ENCODE measurements at regions not wholly inside any gene's neighbourhood (a gene's known extent, or its start where the extent isn't known, plus 50 kb on each side); places are given as distances from the start of the nearest gene placed in this dataset.

DNA sequence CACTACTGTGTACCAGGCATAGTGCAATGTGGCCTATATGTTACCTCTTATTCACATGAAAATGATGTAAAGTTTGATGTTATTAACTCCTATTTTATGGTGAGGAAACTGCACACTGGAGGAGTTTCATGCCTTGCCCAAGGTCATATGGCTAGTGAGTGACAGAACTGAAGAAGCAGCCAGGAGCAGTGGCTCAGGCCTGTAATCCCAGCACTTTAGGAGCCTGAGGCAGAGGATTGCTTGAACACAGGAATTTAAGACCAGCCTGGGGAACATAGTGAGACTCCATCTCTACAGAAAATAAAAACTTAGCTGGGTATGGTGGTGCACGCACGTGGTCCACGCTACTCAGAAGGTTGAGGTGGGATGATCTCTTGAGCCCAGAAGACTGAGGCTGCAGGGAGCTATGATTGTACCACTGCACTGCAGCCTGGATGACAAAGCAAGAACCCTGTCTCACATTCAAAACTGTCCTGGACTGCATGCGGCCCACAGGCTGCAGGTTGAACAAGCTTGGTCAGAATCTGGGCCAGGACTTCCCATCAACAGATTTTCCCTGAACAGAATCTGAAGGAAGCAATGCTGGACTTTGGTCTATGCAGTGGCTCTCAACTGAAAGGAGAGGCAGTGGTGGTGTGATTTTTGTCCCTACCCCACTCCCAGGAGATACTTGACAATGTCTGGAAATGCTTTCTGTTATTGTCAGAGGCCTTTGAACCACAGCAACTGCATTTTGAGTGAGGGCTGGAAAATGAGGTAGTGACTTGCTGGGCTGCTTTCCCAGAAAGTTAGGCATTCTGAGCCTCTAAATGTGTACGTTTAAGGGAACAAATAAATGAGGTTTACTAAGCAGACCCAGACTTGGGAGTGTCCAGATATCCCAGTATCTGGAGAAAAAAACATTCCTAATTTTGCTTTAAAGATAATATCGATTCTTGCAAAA is 479.5 kb downstream of the TMEM114 start:
- TF ChIP-seq, protein P1, sequence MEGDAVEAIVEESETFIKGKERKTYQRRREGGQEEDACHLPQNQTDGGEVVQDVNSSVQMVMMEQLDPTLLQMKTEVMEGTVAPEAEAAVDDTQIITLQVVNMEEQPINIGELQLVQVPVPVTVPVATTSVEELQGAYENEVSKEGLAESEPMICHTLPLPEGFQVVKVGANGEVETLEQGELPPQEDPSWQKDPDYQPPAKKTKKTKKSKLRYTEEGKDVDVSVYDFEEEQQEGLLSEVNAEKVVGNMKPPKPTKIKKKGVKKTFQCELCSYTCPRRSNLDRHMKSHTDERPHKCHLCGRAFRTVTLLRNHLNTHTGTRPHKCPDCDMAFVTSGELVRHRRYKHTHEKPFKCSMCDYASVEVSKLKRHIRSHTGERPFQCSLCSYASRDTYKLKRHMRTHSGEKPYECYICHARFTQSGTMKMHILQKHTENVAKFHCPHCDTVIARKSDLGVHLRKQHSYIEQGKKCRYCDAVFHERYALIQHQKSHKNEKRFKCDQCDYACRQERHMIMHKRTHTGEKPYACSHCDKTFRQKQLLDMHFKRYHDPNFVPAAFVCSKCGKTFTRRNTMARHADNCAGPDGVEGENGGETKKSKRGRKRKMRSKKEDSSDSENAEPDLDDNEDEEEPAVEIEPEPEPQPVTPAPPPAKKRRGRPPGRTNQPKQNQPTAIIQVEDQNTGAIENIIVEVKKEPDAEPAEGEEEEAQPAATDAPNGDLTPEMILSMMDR (IDR thresholded peaks at IDR 0.05; ENCODE audit: insufficient read depth, low read length, missing control alignments) = no peak
- ChIA-PET CTCF (no interaction called here), POLR2A (no interaction called here)
- H3K4me3 ChIP-seq (ENCODE audit: low read depth, low read length) = no peak overlapping the region
- no peak for DNase-seq (ENCODE audit: low read depth, low spot score)

DNA sequence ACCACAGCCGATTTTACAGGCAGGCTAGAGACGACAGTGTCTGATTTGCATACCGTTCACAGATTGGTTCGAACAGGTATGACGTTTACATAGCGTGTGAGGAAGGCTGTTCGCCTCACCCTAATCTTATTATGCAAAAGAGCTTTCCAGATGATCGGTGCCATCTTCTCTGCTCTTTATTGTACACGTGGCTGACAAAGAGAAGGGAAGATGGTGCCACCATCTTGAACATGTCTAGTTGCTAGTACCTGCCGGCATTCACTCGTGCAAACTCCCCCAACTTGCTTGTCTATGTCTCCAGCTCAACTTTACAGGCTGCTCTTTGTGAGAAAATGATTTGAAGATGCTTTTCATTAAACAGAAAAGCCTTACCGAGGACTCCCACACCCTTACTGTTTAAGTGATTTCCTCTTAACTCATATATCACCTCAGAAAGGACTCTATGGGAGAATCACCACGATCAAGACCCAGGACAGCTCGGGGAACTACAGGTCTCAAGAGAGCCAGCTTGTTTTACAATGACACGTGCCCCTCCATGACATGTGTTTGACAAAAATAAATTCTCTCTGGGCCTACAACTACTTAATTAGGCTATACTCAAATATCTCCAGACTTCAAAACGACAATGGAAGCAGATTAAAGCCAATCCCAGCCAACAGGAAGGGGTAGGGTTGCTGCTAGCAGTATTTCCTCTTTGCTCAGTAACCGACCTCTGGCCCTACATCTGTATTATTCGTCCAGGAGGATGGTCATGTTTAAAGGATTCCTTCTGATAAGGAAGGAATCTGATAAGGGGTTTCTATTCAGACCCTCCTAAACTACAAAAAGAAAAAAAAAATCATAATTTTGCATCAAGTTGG is 480.6 kb downstream of the TMEM114 start:
- CTCF ChIA-PET = no interaction called here
- no peak for DNase-seq (ENCODE audit: low read depth, low spot score)
- TF ChIP-seq, protein P1 (IDR thresholded peaks at IDR 0.05; ENCODE audit: insufficient read depth, low read length, missing control alignments) = no peak
- H3K4me3 ChIP-seq (ENCODE audit: low read depth, low read length) = no peak overlapping the region
- POLR2A ChIA-PET = no interaction called here

DNA sequence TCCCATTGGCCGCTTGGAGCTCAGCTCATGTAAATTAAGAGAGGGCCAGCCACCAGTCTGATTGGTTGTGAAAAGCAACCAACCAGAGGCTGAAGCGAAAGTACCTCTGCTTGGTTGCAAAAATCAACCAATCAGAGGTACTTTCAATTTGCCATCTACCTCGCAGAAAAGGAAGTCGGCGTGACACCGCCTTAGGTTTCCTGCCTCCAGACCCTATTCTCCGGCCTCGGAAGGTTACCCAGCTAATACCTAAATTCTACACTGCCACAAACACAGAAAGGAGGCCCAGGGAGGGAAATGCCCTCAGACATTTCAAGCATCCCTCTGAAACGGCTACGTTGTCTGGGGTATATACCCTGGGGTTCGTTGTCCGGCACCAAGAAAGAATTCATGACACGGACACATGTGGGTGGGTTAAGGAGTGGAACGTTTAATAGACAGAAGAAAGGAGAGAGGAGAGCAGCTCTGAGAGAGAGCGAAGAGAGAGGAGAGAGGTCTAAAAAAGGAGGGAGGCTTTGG is 481.3 kb downstream of the TMEM114 start:
- CTCF ChIA-PET = no interaction called here
- no peak overlapping the region for H3K4me3 ChIP-seq (ENCODE audit: low read depth, low read length)
- TF ChIP-seq, protein P1 (IDR thresholded peaks at IDR 0.05; ENCODE audit: insufficient read depth, low read length, missing control alignments) = no peak
- POLR2A ChIA-PET = no interaction called here
- DNase-seq (ENCODE audit: low read depth, low spot score) = no peak

DNA sequence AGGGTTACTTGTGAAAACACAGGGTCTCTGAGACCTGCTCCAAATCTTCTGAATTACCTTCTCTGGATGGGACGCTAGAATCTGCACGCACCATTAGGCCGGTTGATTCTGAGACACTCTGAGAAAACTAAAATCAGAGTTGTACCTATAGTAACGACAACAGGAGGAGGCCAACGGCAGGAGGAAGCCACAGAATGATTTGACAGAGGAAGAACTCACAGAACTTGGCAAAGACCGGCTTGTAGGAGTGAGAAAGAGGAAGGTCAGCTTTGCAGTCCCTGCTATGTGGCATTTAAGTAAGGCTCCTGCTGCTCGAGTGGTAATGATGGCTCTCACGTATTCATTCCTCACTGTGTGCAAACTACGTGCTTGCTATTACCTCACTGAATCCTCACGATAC is 483.0 kb downstream of the TMEM114 start:
- ChIA-PET CTCF (no interaction called here), POLR2A (no interaction called here)
- no peak for DNase-seq (ENCODE audit: low read depth, low spot score)
- TF ChIP-seq, protein P1 (IDR thresholded peaks at IDR 0.05; ENCODE audit: insufficient read depth, low read length, missing control alignments) = no peak
- no peak overlapping the region for H3K4me3 ChIP-seq (ENCODE audit: low read depth, low read length)

DNA sequence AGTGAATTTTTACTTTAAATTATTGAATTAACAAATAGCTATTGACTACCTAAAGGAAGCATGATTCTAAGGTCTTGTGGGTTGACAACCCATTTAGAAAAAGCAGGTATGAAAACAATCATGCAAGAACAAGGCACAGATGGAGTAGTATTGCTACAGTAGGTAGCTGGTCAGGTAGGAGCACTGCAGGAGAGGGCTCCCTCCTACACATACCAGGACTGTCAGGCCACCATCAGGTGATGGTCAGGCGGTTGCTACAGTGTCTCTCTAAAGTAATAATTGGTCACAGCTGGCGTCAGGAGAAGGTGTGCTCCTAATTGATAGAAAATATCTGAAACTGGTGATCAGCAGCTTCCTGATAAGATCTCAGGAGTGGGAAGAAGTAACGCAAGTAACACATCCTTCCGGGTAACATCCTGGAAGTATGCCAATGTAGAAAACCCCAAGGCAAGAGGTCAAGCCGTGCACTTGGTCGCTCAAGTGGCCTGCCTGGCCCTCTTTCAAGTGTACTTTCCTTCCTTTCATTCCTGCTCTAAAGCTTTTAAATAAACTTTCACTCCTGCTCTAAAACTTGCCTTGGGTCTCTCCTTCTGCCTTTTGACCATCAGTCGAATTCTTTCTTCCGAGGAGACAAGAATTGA is 486.5 kb downstream of the TMEM114 start:
- TF ChIP-seq, protein P1 (IDR thresholded peaks at IDR 0.05; ENCODE audit: insufficient read depth, low read length, missing control alignments) = no peak
- no peak for DNase-seq (ENCODE audit: low read depth, low spot score)
- POLR2A ChIA-PET = no interaction called here
- CTCF ChIA-PET = no interaction called here
- H3K4me3 ChIP-seq (ENCODE audit: low read depth, low read length) = no peak overlapping the region

Measured in AG04449 (cell line).